ENCODE measurements at regions not wholly inside any gene's neighbourhood (a gene's known extent, or its start where the extent isn't known, plus 50 kb on each side); places are given as distances from the start of the nearest gene placed in this dataset.

- TF ChIP-seq CTCF (IDR thresholded peaks at IDR 0.05; ENCODE audit: low read length, missing control alignments), result no peak
- no peak overlapping the region for H3K4me3 ChIP-seq (replicated peaks; ENCODE audit: low read depth, low read length)
- no peak for DNase-seq (ENCODE audit: low read depth)
These were observed 636.1 kb downstream of the TMTC2 start for GRCh38 chr12:83322809-83323208.

- no peak overlapping the region for H3K4me3 ChIP-seq (replicated peaks; ENCODE audit: low read depth, low read length)
- DNase-seq (ENCODE audit: low read depth), result no peak
- TF ChIP-seq CTCF (IDR thresholded peaks at IDR 0.05; ENCODE audit: low read length, missing control alignments), result no peak
These were observed 635.3 kb downstream of the TMTC2 start for GRCh38 chr12:83321971-83322370.

GRCh38 chr12:83320350-83320749, 633.6 kb downstream of the TMTC2 start:
- no peak for DNase-seq (ENCODE audit: low read depth)
- TF ChIP-seq CTCF (IDR thresholded peaks at IDR 0.05; ENCODE audit: low read length, missing control alignments), result no peak
- H3K4me3 ChIP-seq (replicated peaks; ENCODE audit: low read depth, low read length), result no peak overlapping the region

GRCh38 chr12:83318386-83319098, 631.8 kb downstream of the TMTC2 start:
- TF ChIP-seq CTCF (IDR thresholded peaks at IDR 0.05; ENCODE audit: low read length, missing control alignments), result no peak
- no peak overlapping the region for H3K4me3 ChIP-seq (replicated peaks; ENCODE audit: low read depth, low read length)
- DNase-seq (ENCODE audit: low read depth), result no peak

GRCh38 chr12:83317595-83317994, 630.9 kb downstream of the TMTC2 start:
- no peak for TF ChIP-seq CTCF (IDR thresholded peaks at IDR 0.05; ENCODE audit: low read length, missing control alignments)
- DNase-seq (ENCODE audit: low read depth), result no peak
- H3K4me3 ChIP-seq (replicated peaks; ENCODE audit: low read depth, low read length), result no peak overlapping the region

- TF ChIP-seq CTCF (IDR thresholded peaks at IDR 0.05; ENCODE audit: low read length, missing control alignments), result no peak
- no peak overlapping the region for H3K4me3 ChIP-seq (replicated peaks; ENCODE audit: low read depth, low read length)
- DNase-seq (ENCODE audit: low read depth), result no peak
These were observed 627.1 kb downstream of the TMTC2 start for GRCh38 chr12:83313827-83314226.

GRCh38 chr12:83313322-83313721, 626.6 kb downstream of the TMTC2 start:
- DNase-seq (ENCODE audit: low read depth), result no peak
- no peak overlapping the region for H3K4me3 ChIP-seq (replicated peaks; ENCODE audit: low read depth, low read length)
- no peak for TF ChIP-seq CTCF (IDR thresholded peaks at IDR 0.05; ENCODE audit: low read length, missing control alignments)
